ENCODE measurements at regions not wholly inside any gene's neighbourhood (a gene's known extent, or its start where the extent isn't known, plus 50 kb on each side); places are given as distances from the start of the nearest gene placed in this dataset.

GRCh38 chr11:69984457-69985261 is 93.5 kb upstream of the ANO1 start:
- ChIA-PET CTCF (ENCODE audit: low intra/inter-chr PET ratio, low total read pairs) (no interaction called here), POLR2A (no interaction called here)
- Histone ChIP-seq H3K4me1 (ENCODE audit: insufficient read depth, low read length) (no peaks in the 10 kb centered on the region), H3K4me3 (replicated peaks in 1 of 3; ENCODE audit: insufficient read depth in 1 of 3, low read depth in 2 of 3, low read length in 3 of 3) (no peak overlapping the region), H3K27me3 (ENCODE audit: control insufficient read depth in 1 of 2, insufficient read depth in 2 of 2, low read length in 2 of 2) (peaks cover 13 to 87% of the 10 kb centered on the region in 2 experiments), H3K27ac (ENCODE audit: extremely low read length, insufficient read depth, low read length) (no peak overlapping the region), H3K4me2 (ENCODE audit: low read depth, low read length) (no peak overlapping the region), H2AFZ (ENCODE audit: low read length) (no peak overlapping the region), H3K79me2 (ENCODE audit: insufficient read depth, low read length) (no peaks in the 10 kb centered on the region), H3K9ac (ENCODE audit: insufficient read depth, low read depth, low read length) (no peak overlapping the region), H3K36me3 (replicated peaks in 1 of 2; ENCODE audit: control insufficient read depth in 1 of 2, insufficient read depth in 2 of 2, low read length in 2 of 2) (no peaks in the 10 kb centered on the region), H4K20me1 (ENCODE audit: insufficient read depth, low read length) (peaks cover 4% of the 10 kb centered on the region; the same call in 1 of the 2 replicates), H3K9me3 (ENCODE audit: low read length) (no peaks in the 10 kb centered on the region)
- 66% methylated on average over 10 of the region's 24 CpGs for WGBS (ENCODE audit: low lambda C conversion rate)
- no peak for TF ChIP-seq DRAP1 (CRISPR knock-in tag; IDR thresholded peaks at IDR 0.05)
- TF ChIP-seq SIN3A (IDR thresholded peaks at IDR 0.05; ENCODE audit: borderline replicate concordance, low read depth, low read length) = no peak
- TF ChIP-seq IRF2 (CRISPR knock-in tag; IDR thresholded peaks at IDR 0.05) = no peak
- TF ChIP-seq ZNF878 (CRISPR knock-in tag; IDR thresholded peaks at IDR 0.05) = no peak
- TF ChIP-seq TERF1 (CRISPR knock-in tag; IDR thresholded peaks at IDR 0.05) = no peak
- no peak for TF ChIP-seq ZNF678 (CRISPR knock-in tag; IDR thresholded peaks at IDR 0.05)
- no peak for TF ChIP-seq ZNF205 (CRISPR knock-in tag; IDR thresholded peaks at IDR 0.05)
- no peak for TF ChIP-seq HOXD1 (CRISPR knock-in tag; IDR thresholded peaks at IDR 0.05)
- no peak for TF ChIP-seq CENPT (CRISPR knock-in tag; IDR thresholded peaks at IDR 0.05; ENCODE audit: low read depth)
- TF ChIP-seq ZNF576 (CRISPR knock-in tag; IDR thresholded peaks at IDR 0.05) = no peak
- TF ChIP-seq FOXP4 (CRISPR knock-in tag; IDR thresholded peaks at IDR 0.05) = no peak
- TF ChIP-seq ZIK1 (CRISPR knock-in tag; IDR thresholded peaks at IDR 0.05; ENCODE audit: borderline replicate concordance, low read depth) = no peak
- ATAC-seq (no peak), FAIRE-seq (no peak), DNase-seq (ENCODE audit: low spot score) (no peak)
- intact Hi-C loops (cut with micrococcal nuclease; ENCODE audit: unreplicated experiment) (no loop called here), in situ Hi-C loops (cut with HindIII; ENCODE audit: extremely low pct_ligation_motif_present, low pct_unique_long_range_greater_than_20kb) (no loop called here)
- no TSS peak for BruUV-seq (replicated peaks)

Data from HepG2 (cell line).